ENCODE measurements at regions not wholly inside any gene's neighbourhood (a gene's known extent, or its start where the extent isn't known, plus 50 kb on each side); places are given as distances from the start of the nearest gene placed in this dataset.
A peak's percentile ranks its signal among the peaks of the same experiment; 100 is the strongest.

- Histone ChIP-seq H3K4me1 (ENCODE audit: insufficient read depth, low read length, poor library complexity, severe bottlenecking) (no peaks in the 10 kb centered on the region), H3K4me3 (ENCODE audit: low read depth, low read length, poor library complexity, severe bottlenecking) (no peak overlapping the region), H3K27ac (ENCODE audit: low read depth, low read length, poor library complexity, severe bottlenecking) (no peak overlapping the region), H3K9me3 (ENCODE audit: low read depth, low read length, poor library complexity, severe bottlenecking) (no peaks in the 10 kb centered on the region), H3K36me3 (ENCODE audit: insufficient read depth, low read length, poor library complexity, severe bottlenecking) (no peaks in the 10 kb centered on the region), H3K27me3 (replicated peaks; ENCODE audit: insufficient read depth, low read depth, low read length, poor library complexity) (no peaks in the 10 kb centered on the region)
- intact Hi-C loops (cut with micrococcal nuclease; ENCODE audit: unreplicated experiment) = no loop called here
- BruUV-seq (replicated peaks) = no TSS peak
- CTCF ChIA-PET = no interaction called here
- DNase-seq (ENCODE audit: low spot score) = no peak
- POLR2A ChIA-PET (ENCODE audit: low non-redundant PET) = no interaction called here
- TF ChIP-seq EZH2 (IDR thresholded peaks at IDR 0.05; ENCODE audit: borderline replicate concordance, low read depth, low read length, poor library complexity, severe bottlenecking) (no peak), CTCF (conservative IDR thresholded peaks at IDR 0.05; ENCODE audit: low read depth, low read length) (no peak)
These were observed 117.0 kb upstream of the RIOK3 start for GRCh38 chr18:23336101-23336500.

GRCh38 chr18:23337599-23338444, 115.3 kb upstream of the RIOK3 start:
- BruUV-seq (replicated peaks) = no TSS peak
- peak; percentile 47 for DNase-seq (ENCODE audit: low spot score)
- Histone ChIP-seq H3K27me3 (replicated peaks; ENCODE audit: insufficient read depth, low read depth, low read length, poor library complexity) (no peaks in the 10 kb centered on the region), H3K4me3 (ENCODE audit: low read depth, low read length, poor library complexity, severe bottlenecking) (no peak overlapping the region), H3K36me3 (ENCODE audit: insufficient read depth, low read length, poor library complexity, severe bottlenecking) (no peaks in the 10 kb centered on the region), H3K27ac (ENCODE audit: low read depth, low read length, poor library complexity, severe bottlenecking) (no peak overlapping the region), H3K9me3 (ENCODE audit: low read depth, low read length, poor library complexity, severe bottlenecking) (no peaks in the 10 kb centered on the region), H3K4me1 (ENCODE audit: insufficient read depth, low read length, poor library complexity, severe bottlenecking) (no peaks in the 10 kb centered on the region)
- ChIA-PET POLR2A (ENCODE audit: low non-redundant PET) (no interaction called here), CTCF (no interaction called here)
- TF ChIP-seq EZH2 (IDR thresholded peaks at IDR 0.05; ENCODE audit: borderline replicate concordance, low read depth, low read length, poor library complexity, severe bottlenecking) = no peak
- TF ChIP-seq CTCF (conservative IDR thresholded peaks at IDR 0.05; ENCODE audit: low read depth, low read length) = 0 out of 2 replicates have a peak, but pooled peaks have one; percentile 10
- intact Hi-C loops (cut with micrococcal nuclease; ENCODE audit: unreplicated experiment) = no loop called here

- intact Hi-C loops (cut with micrococcal nuclease; ENCODE audit: unreplicated experiment) = no loop called here
- H3K4me1 ChIP-seq (ENCODE audit: insufficient read depth, low read length, poor library complexity, severe bottlenecking) = no peaks in the 10 kb centered on the region
- no peaks in the 10 kb centered on the region for H3K27me3 ChIP-seq (replicated peaks; ENCODE audit: insufficient read depth, low read depth, low read length, poor library complexity)
- H3K9me3 ChIP-seq (ENCODE audit: low read depth, low read length, poor library complexity, severe bottlenecking) = no peaks in the 10 kb centered on the region
- no peak for TF ChIP-seq EZH2 (IDR thresholded peaks at IDR 0.05; ENCODE audit: borderline replicate concordance, low read depth, low read length, poor library complexity, severe bottlenecking)
- TF ChIP-seq CTCF (conservative IDR thresholded peaks at IDR 0.05; ENCODE audit: low read depth, low read length) = no peak
- no peaks in the 10 kb centered on the region for H3K36me3 ChIP-seq (ENCODE audit: insufficient read depth, low read length, poor library complexity, severe bottlenecking)
- no TSS peak for BruUV-seq (replicated peaks)
- POLR2A ChIA-PET (ENCODE audit: low non-redundant PET) = no interaction called here
- no peak for DNase-seq (ENCODE audit: low spot score)
- no peak overlapping the region for H3K27ac ChIP-seq (ENCODE audit: low read depth, low read length, poor library complexity, severe bottlenecking)
- CTCF ChIA-PET = no interaction called here
- no peak overlapping the region for H3K4me3 ChIP-seq (ENCODE audit: low read depth, low read length, poor library complexity, severe bottlenecking)
These were observed 112.4 kb upstream of the RIOK3 start for GRCh38 chr18:23340661-23341060.

Data from A673 (cell line).